NCI-H2227 (cell line): ENCODE measurements at regions not wholly inside any gene's neighbourhood (a gene's known extent, or its start where the extent isn't known, plus 50 kb on each side); places are given as distances from the start of the nearest gene placed in this dataset.
"Not testable (repeated sequence)": the region's sequence is repeated elsewhere in the genome, so short reads cannot be mapped to it uniquely, and the experiment has no call there.

Source experiments
- DNase-seq: peaks from one replicate; lab custom pipeline; 2025; ENCODE audit not compliant: unreplicated experiment; lab: John Stamatoyannopoulos, UW

GRCh38 chr17:13154398-13154797 is 136.6 kb upstream of the ELAC2 start:
- DNase-seq, result no peak

- no peak for DNase-seq
These were observed 135.2 kb upstream of the ELAC2 start for GRCh38 chr17:13153036-13153435.

GRCh38 chr17:13152501-13152900 is 134.7 kb upstream of the ELAC2 start:
- no peak for DNase-seq

- DNase-seq, result not testable (repeated sequence)
These were observed 132.9 kb upstream of the ELAC2 start for GRCh38 chr17:13150738-13151137.

GRCh38 chr17:13143001-13143400 is 125.2 kb upstream of the ELAC2 start:
- DNase-seq, result no peak

GRCh38 chr17:13140750-13141149 is 122.9 kb upstream of the ELAC2 start:
- DNase-seq, result no peak

- no peak for DNase-seq
These were observed 117.7 kb upstream of the ELAC2 start for GRCh38 chr17:13135506-13135905.

- no peak for DNase-seq
These were observed 116.2 kb upstream of the ELAC2 start for GRCh38 chr17:13134076-13134475.

- no peak for DNase-seq
These were observed 113.4 kb upstream of the ELAC2 start for GRCh38 chr17:13131225-13131624.

GRCh38 chr17:13129356-13129755 is 111.5 kb upstream of the ELAC2 start:
- no peak for DNase-seq

GRCh38 chr17:13128676-13129075 is 110.8 kb upstream of the ELAC2 start:
- DNase-seq, result no peak

- no peak for DNase-seq
These were observed 110.2 kb upstream of the ELAC2 start for GRCh38 chr17:13127921-13128602.

GRCh38 chr17:13120864-13121263 is 103.0 kb upstream of the ELAC2 start:
- no peak for DNase-seq

- DNase-seq, result no peak
These were observed 100.5 kb upstream of the ELAC2 start for GRCh38 chr17:13118311-13118710.

GRCh38 chr17:13117616-13118015 is 99.8 kb upstream of the ELAC2 start:
- no peak for DNase-seq

GRCh38 chr17:13114601-13115031 is 96.8 kb upstream of the ELAC2 start:
- peak; percentile 6 for DNase-seq

- DNase-seq, result no peak
These were observed 96.1 kb upstream of the ELAC2 start for GRCh38 chr17:13113821-13114525.

GRCh38 chr17:13107676-13108235 is 89.9 kb upstream of the ELAC2 start:
- DNase-seq, result no peak

- no peak for DNase-seq
These were observed 88.3 kb upstream of the ELAC2 start for GRCh38 chr17:13106171-13106570.

GRCh38 chr17:13104576-13104975 is 86.7 kb upstream of the ELAC2 start:
- DNase-seq, result no peak

- no peak for DNase-seq
These were observed 84.7 kb upstream of the ELAC2 start for GRCh38 chr17:13102477-13102876.

- DNase-seq, result no peak
These were observed 82.1 kb upstream of the ELAC2 start for GRCh38 chr17:13099926-13100325.
